ENCODE measurements at regions not wholly inside any gene's neighbourhood (a gene's known extent, or its start where the extent isn't known, plus 50 kb on each side); places are given as distances from the start of the nearest gene placed in this dataset.

DNA sequence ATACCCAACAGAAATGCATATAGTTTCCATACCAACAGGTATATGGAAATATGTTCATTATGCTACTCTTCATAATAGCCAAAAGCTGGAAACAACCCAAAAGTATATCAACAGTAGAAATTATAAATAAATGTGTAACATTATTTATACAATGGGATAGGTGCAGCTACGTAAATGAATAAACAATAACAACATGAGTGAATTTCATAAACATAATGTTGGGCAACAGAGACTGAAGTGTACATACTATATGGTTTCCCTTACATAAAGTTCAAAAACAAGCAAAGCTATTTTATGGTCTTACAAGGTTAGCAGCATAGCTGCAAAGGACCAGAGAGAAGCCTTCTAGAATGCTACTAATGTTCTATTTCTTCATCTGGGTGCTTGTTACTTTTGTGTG lies 305.0 kb downstream of the INSC start:
- no peak for DNase-seq
- no peaks in the 10 kb centered on the region for H3K36me3 ChIP-seq
- H3K27ac ChIP-seq: no peak overlapping the region
- no peaks in the 10 kb centered on the region for H3K9me3 ChIP-seq
- TF ChIP-seq, protein P1, sequence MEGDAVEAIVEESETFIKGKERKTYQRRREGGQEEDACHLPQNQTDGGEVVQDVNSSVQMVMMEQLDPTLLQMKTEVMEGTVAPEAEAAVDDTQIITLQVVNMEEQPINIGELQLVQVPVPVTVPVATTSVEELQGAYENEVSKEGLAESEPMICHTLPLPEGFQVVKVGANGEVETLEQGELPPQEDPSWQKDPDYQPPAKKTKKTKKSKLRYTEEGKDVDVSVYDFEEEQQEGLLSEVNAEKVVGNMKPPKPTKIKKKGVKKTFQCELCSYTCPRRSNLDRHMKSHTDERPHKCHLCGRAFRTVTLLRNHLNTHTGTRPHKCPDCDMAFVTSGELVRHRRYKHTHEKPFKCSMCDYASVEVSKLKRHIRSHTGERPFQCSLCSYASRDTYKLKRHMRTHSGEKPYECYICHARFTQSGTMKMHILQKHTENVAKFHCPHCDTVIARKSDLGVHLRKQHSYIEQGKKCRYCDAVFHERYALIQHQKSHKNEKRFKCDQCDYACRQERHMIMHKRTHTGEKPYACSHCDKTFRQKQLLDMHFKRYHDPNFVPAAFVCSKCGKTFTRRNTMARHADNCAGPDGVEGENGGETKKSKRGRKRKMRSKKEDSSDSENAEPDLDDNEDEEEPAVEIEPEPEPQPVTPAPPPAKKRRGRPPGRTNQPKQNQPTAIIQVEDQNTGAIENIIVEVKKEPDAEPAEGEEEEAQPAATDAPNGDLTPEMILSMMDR (IDR thresholded peaks at IDR 0.05 in 8 of 11, conservative IDR thresholded peaks at IDR 0.05 in 3 of 11): no peak
- TF ChIP-seq POLR2AphosphoS5 (IDR thresholded peaks at IDR 0.05) (no peak), POLR2A (IDR thresholded peaks at IDR 0.05) (no peak)
- H3K4me3 ChIP-seq: no peak overlapping the region
- intact Hi-C loops (cut with DNase I; ENCODE audit: low total_unique reads): no loop called here
- no peaks in the 10 kb centered on the region for H3K4me1 ChIP-seq
- H3K27me3 ChIP-seq (replicated peaks in 1 of 7): no peaks in the 10 kb centered on the region
- 85 to 98% (median 90%) methylated on average over 1 of the region's 1 CpG for WGBS, 5 donors

DNA sequence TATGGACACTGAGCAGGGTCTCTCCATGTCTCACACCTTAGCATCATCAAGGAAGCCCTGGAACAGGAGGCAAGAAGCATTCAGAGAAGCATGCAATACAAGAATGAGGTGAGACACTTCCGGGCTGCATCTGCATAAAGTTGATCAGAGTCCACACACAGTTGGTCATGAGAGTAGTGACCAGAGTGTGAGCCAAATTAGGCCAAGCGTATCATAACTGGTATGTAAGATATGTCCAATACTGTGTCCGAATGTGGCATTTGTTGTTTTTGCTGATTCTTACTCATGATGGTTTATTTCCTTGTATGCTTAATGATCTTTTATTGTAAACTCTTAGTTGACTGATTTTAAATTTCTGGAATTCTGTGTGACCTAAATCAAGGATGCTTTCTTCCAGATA lies 315.7 kb downstream of the INSC start:
- Histone ChIP-seq H3K9me3 (peaks cover 0 to 8% (median 0%) of the 10 kb centered on the region in 8 donors), H3K4me3 (no peak overlapping the region), H3K27ac (no peak overlapping the region), H3K36me3 (no peaks in the 10 kb centered on the region), H3K27me3 (replicated peaks in 1 of 7) (no peaks in the 10 kb centered on the region), H3K4me1 (no peaks in the 10 kb centered on the region)
- no peak for DNase-seq
- intact Hi-C loops (cut with DNase I; ENCODE audit: low total_unique reads): no loop called here
- 79 to 98% (median 92%) methylated on average over 3 of the region's 3 CpGs for WGBS, 5 donors
- no peak for TF ChIP-seq POLR2AphosphoS5 (IDR thresholded peaks at IDR 0.05)
- TF ChIP-seq POLR2A (IDR thresholded peaks at IDR 0.05): no peak
- TF ChIP-seq, protein P1 (IDR thresholded peaks at IDR 0.05 in 8 of 11, conservative IDR thresholded peaks at IDR 0.05 in 3 of 11): no peak

DNA sequence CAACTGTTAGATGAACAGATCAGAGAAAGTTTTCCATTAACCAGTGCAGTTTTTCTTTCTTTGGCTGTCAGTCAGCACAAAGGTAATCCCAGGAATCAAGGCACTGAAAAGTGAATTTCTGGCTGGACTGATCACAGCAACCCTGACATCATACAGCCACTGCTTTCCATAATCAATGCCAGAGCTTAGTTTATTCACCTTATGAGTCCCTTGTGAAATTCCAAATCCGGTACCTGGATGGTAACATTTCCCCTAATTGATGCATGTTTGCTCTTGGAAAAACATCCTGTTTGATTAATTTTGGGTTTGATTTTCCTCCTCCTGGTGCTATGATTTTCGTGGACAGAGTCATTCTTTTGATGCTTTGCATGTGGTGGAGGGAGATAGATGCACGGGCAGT lies 319.8 kb downstream of the INSC start:
- Histone ChIP-seq H3K27me3 (replicated peaks in 1 of 7) (no peaks in the 10 kb centered on the region), H3K4me1 (no peaks in the 10 kb centered on the region), H3K9me3 (no peaks in the 10 kb centered on the region), H3K27ac (no peak overlapping the region), H3K4me3 (no peak overlapping the region), H3K36me3 (no peaks in the 10 kb centered on the region)
- TF ChIP-seq, protein P1 (IDR thresholded peaks at IDR 0.05 in 8 of 11, conservative IDR thresholded peaks at IDR 0.05 in 3 of 11): no peak
- no peak for TF ChIP-seq POLR2A (IDR thresholded peaks at IDR 0.05)
- TF ChIP-seq POLR2AphosphoS5 (IDR thresholded peaks at IDR 0.05): no peak
- intact Hi-C loops (cut with DNase I; ENCODE audit: low total_unique reads): no loop called here
- WGBS, 5 donors: 30 to 48% (median 44%) methylated on average over 3 of the region's 3 CpGs
- no peak for DNase-seq

DNA sequence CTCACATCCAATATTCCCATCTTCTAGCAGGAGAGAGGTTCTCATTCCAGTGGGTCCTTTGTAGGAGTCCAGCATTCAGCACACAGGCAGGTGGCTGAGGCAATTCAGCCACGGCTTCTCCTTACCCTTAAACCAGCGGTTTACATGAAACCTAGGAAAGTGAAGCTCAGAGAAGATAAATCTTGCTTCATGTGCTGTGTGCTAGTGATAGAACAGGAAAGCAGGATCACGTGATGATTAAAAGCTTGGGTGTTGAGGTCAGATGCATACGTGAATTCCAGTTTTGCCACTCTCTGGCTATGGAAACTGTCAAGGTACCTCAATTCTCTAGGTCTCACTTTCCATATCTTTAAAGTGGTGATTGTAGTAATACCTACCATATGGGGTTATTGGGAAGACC lies 331.6 kb downstream of the INSC start:
- H3K4me1 ChIP-seq: no peaks in the 10 kb centered on the region
- no peaks in the 10 kb centered on the region for H3K27me3 ChIP-seq (replicated peaks in 1 of 7)
- no peaks in the 10 kb centered on the region for H3K36me3 ChIP-seq
- no peak overlapping the region for H3K4me3 ChIP-seq
- no peak for DNase-seq
- TF ChIP-seq POLR2AphosphoS5 (IDR thresholded peaks at IDR 0.05): no peak
- TF ChIP-seq, protein P1 (IDR thresholded peaks at IDR 0.05 in 8 of 11, conservative IDR thresholded peaks at IDR 0.05 in 3 of 11): no peak
- TF ChIP-seq POLR2A (IDR thresholded peaks at IDR 0.05): no peak
- H3K9me3 ChIP-seq: peaks cover 0 to 4% (median 0%) of the 10 kb centered on the region in 8 donors
- H3K27ac ChIP-seq: no peak overlapping the region
- intact Hi-C loops (cut with DNase I; ENCODE audit: low total_unique reads): no loop called here
- WGBS, 5 donors: 71 to 93% (median 84%) methylated on average over 4 of the region's 4 CpGs
